ENCODE measurements at regions not wholly inside any gene's neighbourhood (a gene's known extent, or its start where the extent isn't known, plus 50 kb on each side); places are given as distances from the start of the nearest gene placed in this dataset.
"Not testable (repeated sequence)": the region's sequence is repeated elsewhere in the genome, so short reads cannot be mapped to it uniquely, and the experiment has no call there.

DNA sequence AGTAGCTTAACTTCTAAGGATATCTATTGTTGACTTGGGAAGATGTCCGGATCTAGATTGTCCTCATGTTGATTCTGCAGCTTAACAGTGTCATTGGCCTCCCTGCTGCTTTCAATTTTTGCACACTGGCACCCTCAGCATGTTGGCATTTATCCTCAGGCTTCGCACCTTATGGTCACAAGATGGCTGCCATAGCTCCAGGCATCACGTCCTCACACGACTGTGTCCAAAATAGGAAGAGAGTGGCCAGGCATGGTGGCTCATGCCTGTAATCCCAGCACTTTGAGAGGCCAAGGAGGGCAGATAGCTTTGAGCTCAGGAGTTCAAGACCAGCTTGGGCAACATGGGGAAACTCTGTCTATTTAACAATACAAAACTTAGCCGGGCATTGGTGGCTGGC lies 58.3 kb upstream of the RASD2 start:
- Mint-ChIP-seq H3K9me3 (peaks cover 0 to 4% (median 0%) of the 10 kb centered on the region in 8 donors), H3K4me1 (peaks cover 0 to 4% (median 3%) of the 10 kb centered on the region in 4 donors), H3K27me3 (peaks cover 32 to 33% of the 10 kb centered on the region in 2 donors), H3K27ac (no peak overlapping the region), H3K36me3 (no peaks in the 10 kb centered on the region), H3K4me3 (no peak overlapping the region)
- Histone ChIP-seq H3K4me3 (ENCODE audit: low read length in 2 of 2) (no peak overlapping the region), H3K9me3 (ENCODE audit: control insufficient read depth in 1 of 2, low read length in 2 of 2) (no peaks in the 10 kb centered on the region), H3K27ac (ENCODE audit: low read depth, low read length) (no peak overlapping the region), H3K4me1 (ENCODE audit: insufficient read depth, low read length) (no peaks in the 10 kb centered on the region), H3K27me3 (ENCODE audit: insufficient read depth, low read length) (no peaks in the 10 kb centered on the region), H3K36me3 (ENCODE audit: insufficient read depth, low read length) (no peaks in the 10 kb centered on the region)
- ChIA-PET POLR2A (ENCODE audit: partially characterized antibody) (no interaction called here), CTCF (ENCODE audit: partially characterized antibody) (no interaction called here)
- intact Hi-C loops (cut with micrococcal nuclease): no loop called here
- DNase-seq: no peak

DNA sequence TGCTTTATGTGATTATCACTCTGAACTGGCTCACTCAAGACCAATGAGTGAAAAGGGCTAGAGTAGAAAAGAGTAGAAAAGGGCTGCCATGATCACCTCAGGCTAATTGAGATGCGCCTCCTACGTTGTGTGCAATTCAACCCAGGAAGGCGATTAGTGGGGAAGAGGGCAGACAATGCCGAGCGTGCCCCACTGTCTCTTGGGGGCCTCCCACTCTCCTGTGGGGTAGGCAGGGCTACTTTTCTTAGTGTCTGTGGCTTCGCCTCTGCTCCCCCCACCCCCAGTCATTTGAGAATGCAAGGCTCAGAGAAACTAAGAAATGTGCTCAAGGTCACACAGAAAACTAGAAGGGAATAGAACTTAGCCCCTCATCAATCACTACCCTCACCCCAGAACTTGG lies 57.7 kb upstream of the RASD2 start:
- POLR2A ChIA-PET (ENCODE audit: partially characterized antibody): no interaction called here
- Mint-ChIP-seq H3K9me3 (peaks cover 0 to 4% (median 0%) of the 10 kb centered on the region in 8 donors), H3K36me3 (no peaks in the 10 kb centered on the region)

DNA sequence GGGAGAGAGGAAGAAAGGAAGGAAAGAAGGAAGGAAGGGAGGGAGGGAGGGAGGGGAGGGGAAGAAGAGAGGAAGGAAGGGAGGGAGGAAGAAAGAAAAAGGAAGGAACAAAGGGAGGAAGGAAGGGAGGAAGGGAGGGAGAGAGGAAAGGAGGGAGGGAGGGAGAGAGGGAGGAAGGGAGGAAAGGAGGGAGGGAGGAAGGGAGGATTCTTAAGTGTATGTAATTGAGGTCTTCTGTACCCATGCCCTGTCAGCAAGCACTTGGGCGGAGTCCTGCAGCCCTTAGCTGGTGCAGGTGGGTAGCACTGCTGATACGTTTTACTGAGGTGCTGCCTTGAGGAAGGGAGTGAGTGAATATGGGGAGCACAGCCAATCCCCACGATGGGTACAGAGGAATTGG lies 56.9 kb upstream of the RASD2 start:
- Histone ChIP-seq H3K36me3 (ENCODE audit: insufficient read depth, low read length) (no peaks in the 10 kb centered on the region), H3K9me3 (ENCODE audit: control insufficient read depth in 1 of 2, low read length in 2 of 2) (no peaks in the 10 kb centered on the region), H3K4me1 (ENCODE audit: insufficient read depth, low read length) (no peaks in the 10 kb centered on the region), H3K27me3 (ENCODE audit: insufficient read depth, low read length) (no peaks in the 10 kb centered on the region), H3K27ac (ENCODE audit: low read depth, low read length) (no peak overlapping the region), H3K4me3 (ENCODE audit: low read length in 2 of 2) (no peak overlapping the region)
- no peaks in the 10 kb centered on the region for H3K36me3 Mint-ChIP-seq
- intact Hi-C loops (cut with micrococcal nuclease): no loop called here
- H3K9me3 Mint-ChIP-seq: peaks cover 0 to 4% (median 0%) of the 10 kb centered on the region in 8 donors
- H3K4me1 Mint-ChIP-seq: peaks cover 0 to 4% (median 3%) of the 10 kb centered on the region in 4 donors
- POLR2A ChIA-PET (ENCODE audit: partially characterized antibody): no interaction called here
- no peak overlapping the region for H3K4me3 Mint-ChIP-seq
- peaks cover 27 to 35% of the 10 kb centered on the region in 2 donors for H3K27me3 Mint-ChIP-seq
- DNase-seq: no peak
- CTCF ChIA-PET (ENCODE audit: partially characterized antibody): no interaction called here
- H3K27ac Mint-ChIP-seq: no peak overlapping the region

More for the DNA sequence above, 57.7 kb upstream of the RASD2 start:
- Histone ChIP-seq H3K27me3 (ENCODE audit: insufficient read depth, low read length) (no peaks in the 10 kb centered on the region), H3K27ac (ENCODE audit: low read depth, low read length) (no peak overlapping the region), H3K4me3 (ENCODE audit: low read length in 2 of 2) (no peak overlapping the region), H3K36me3 (ENCODE audit: insufficient read depth, low read length) (no peaks in the 10 kb centered on the region), H3K4me1 (ENCODE audit: insufficient read depth, low read length) (no peaks in the 10 kb centered on the region), H3K9me3 (ENCODE audit: control insufficient read depth in 1 of 2, low read length in 2 of 2) (no peaks in the 10 kb centered on the region)
- H3K4me3 Mint-ChIP-seq: no peak overlapping the region
- no peak overlapping the region for H3K27ac Mint-ChIP-seq
- intact Hi-C loops (cut with micrococcal nuclease): no loop called here
- H3K27me3 Mint-ChIP-seq: peaks cover 31 to 38% of the 10 kb centered on the region in 2 donors
- CTCF ChIA-PET (ENCODE audit: partially characterized antibody): no interaction called here
- peaks cover 0 to 4% (median 3%) of the 10 kb centered on the region in 4 donors for H3K4me1 Mint-ChIP-seq
- DNase-seq: no peak

DNA sequence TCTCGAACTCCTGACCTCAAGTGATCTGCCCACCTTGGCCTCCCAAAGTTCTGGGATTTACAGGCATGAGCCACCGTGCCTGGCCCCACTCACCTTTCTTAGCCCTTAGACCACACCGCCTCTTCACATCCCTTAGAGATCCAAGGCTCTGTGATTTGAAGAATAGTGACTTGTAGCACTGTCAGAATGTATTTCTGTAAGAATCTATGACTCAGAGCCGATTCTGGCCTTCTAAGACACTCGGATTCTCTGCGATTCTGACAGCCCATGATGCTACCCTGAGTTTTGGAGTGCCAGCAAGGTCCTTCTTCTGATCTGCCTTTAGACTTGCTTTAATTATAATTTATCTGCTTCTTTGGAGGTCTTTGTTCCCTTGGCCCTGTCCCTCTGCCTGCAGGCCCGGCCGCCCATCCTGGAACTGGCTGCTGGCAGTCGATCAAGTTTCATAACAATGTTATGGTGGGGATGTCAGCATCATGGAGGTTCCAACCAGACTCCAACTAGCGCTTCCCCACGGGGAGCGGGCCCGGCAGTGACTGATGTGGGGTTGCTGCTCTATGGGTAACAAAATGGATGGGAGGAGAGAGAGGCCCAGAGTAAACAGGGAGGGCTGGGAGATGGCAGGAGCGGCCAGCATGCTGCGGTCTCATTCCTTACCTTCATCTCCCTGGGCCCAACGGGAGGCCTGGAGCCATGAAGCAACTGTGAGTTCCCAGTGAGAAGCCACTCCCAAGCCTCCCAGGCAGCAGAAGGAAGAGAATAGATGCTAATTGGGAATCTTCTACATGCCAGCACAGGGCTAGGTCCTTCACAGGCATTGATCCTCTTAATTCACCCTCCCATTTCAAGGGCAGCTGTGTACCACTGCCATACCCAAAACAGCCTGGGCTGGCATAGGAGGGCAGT lies 55.7 kb upstream of the RASD2 start:
- no peak overlapping the region for H3K27ac Mint-ChIP-seq
- Histone ChIP-seq H3K27ac (ENCODE audit: low read depth, low read length) (no peak overlapping the region), H3K27me3 (ENCODE audit: insufficient read depth, low read length) (no peaks in the 10 kb centered on the region), H3K4me1 (ENCODE audit: insufficient read depth, low read length) (no peaks in the 10 kb centered on the region), H3K4me3 (ENCODE audit: low read length in 2 of 2) (no peak overlapping the region), H3K9me3 (ENCODE audit: control insufficient read depth in 1 of 2, low read length in 2 of 2) (no peaks in the 10 kb centered on the region), H3K36me3 (ENCODE audit: insufficient read depth, low read length) (no peaks in the 10 kb centered on the region)
- CTCF ChIA-PET (ENCODE audit: partially characterized antibody): no interaction called here
- no peaks in the 10 kb centered on the region for H3K36me3 Mint-ChIP-seq
- H3K4me3 Mint-ChIP-seq: no peak overlapping the region
- DNase-seq: no peak
- intact Hi-C loops (cut with micrococcal nuclease): no loop called here
- H3K9me3 Mint-ChIP-seq: peaks cover 0 to 4% (median 0%) of the 10 kb centered on the region in 8 donors
- H3K4me1 Mint-ChIP-seq: peaks cover 0 to 4% (median 3%) of the 10 kb centered on the region in 4 donors
- H3K27me3 Mint-ChIP-seq: peaks cover 24 to 35% of the 10 kb centered on the region in 2 donors
- POLR2A ChIA-PET (ENCODE audit: partially characterized antibody): no interaction called here

DNA sequence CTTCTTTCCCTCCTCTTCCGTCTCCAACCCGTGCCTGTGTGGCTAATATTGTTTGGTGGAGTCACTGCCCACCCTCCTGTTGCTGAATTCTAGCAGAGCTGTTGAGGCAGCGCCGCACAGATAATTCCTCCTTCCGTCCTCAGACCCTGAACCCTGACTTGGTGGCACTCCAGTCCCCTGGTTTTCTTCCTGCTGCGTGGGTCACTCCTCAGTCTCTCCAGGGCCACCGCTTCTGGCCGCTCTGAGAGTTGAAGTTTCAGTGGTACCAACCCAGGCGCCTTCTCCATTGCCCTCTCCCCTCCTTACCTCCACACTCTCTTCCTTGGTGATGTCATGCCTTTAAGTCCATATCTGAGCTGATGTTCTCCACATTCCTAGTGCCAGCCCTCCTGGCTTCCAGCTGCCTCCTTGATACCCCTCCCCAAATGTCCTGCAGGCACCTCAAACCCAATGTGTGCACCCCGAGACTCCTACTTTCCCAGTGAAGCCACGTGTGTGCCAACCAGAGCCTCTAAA lies 54.5 kb upstream of the RASD2 start:
- Histone ChIP-seq H3K9me3 (ENCODE audit: control insufficient read depth in 1 of 2, low read length in 2 of 2) (no peaks in the 10 kb centered on the region), H3K27me3 (ENCODE audit: insufficient read depth, low read length) (no peaks in the 10 kb centered on the region), H3K4me3 (ENCODE audit: low read length in 2 of 2) (no peak overlapping the region), H3K4me1 (ENCODE audit: insufficient read depth, low read length) (no peaks in the 10 kb centered on the region), H3K27ac (ENCODE audit: low read depth, low read length) (no peak overlapping the region), H3K36me3 (ENCODE audit: insufficient read depth, low read length) (no peaks in the 10 kb centered on the region)
- no peak overlapping the region for H3K27ac Mint-ChIP-seq
- CTCF ChIA-PET (ENCODE audit: partially characterized antibody): no interaction called here
- H3K4me1 Mint-ChIP-seq: peaks cover 0 to 3% (median 2%) of the 10 kb centered on the region in 4 donors
- intact Hi-C loops (cut with micrococcal nuclease): no loop called here
- no peak for DNase-seq
- no peaks in the 10 kb centered on the region for H3K36me3 Mint-ChIP-seq
- H3K4me3 Mint-ChIP-seq: no peak overlapping the region
- POLR2A ChIA-PET (ENCODE audit: partially characterized antibody): no interaction called here
- peaks cover 0 to 4% (median 0%) of the 10 kb centered on the region in 8 donors for H3K9me3 Mint-ChIP-seq
- peaks cover 24 to 33% of the 10 kb centered on the region in 2 donors for H3K27me3 Mint-ChIP-seq

DNA sequence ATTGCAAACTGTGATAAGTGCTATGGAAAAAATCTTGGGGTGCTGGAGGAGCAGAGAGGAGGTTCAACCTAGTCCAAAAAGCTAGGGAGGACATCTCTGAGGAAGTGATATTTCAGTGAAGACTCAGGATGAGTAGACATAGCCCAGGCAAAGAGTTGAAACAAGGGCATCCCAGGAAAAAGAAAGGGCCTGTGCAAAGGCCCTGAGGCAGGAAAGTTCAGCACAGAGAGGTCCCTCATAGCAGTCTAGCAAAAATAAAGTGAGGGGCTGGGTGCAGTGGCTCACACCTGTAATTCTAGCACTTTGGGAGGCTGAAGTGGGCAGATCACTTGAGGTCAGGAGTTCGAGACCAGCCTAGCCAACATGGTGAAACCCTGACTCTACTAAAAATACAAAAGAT lies 53.0 kb upstream of the RASD2 start:
- H3K27ac Mint-ChIP-seq; H3K36me3 ChIP-seq (ENCODE audit: insufficient read depth, low read length); H3K36me3 Mint-ChIP-seq; H3K9me3 Mint-ChIP-seq; H3K4me3 Mint-ChIP-seq; DNase-seq; H3K9me3 ChIP-seq (ENCODE audit: control insufficient read depth in 1 of 2, low read length in 2 of 2); H3K27ac ChIP-seq (ENCODE audit: low read depth, low read length); H3K4me3 ChIP-seq (ENCODE audit: low read length in 2 of 2); H3K27me3 ChIP-seq (ENCODE audit: insufficient read depth, low read length); H3K4me1 Mint-ChIP-seq; H3K4me1 ChIP-seq (ENCODE audit: insufficient read depth, low read length); intact Hi-C loops (cut with micrococcal nuclease); CTCF ChIA-PET (ENCODE audit: partially characterized antibody); POLR2A ChIA-PET (ENCODE audit: partially characterized antibody): not testable (repeated sequence)
- H3K27me3 Mint-ChIP-seq: peaks cover 16 to 27% of the 10 kb centered on the region in 2 donors

DNA sequence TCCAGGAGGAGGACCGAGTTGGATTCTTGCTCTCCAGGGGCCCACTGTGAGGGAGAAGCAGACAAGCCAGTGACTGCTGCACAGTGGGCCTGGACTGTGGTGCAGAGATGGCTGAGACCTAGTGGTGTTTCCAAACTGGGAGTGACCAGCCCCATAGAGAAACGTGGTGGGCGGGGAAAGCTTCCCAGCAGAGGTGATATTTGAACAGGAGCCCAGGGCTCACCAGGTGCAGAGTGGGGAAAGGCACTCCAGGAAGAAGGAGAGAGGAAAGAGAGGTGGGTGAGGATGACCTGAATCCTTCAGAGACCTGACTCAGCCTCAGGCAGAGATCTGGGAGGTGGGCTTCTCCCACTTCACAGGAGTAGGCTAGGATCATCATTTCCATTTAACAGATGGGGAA lies 52.1 kb upstream of the RASD2 start:
- no peak for DNase-seq
- Mint-ChIP-seq H3K27ac (no peak overlapping the region), H3K4me1 (no peaks in the 10 kb centered on the region), H3K27me3 (peaks cover 16 to 35% of the 10 kb centered on the region in 2 donors), H3K36me3 (no peaks in the 10 kb centered on the region), H3K9me3 (peaks cover 0 to 2% (median 0%) of the 10 kb centered on the region in 8 donors), H3K4me3 (no peak overlapping the region)
- no peaks in the 10 kb centered on the region for H3K4me1 ChIP-seq (ENCODE audit: insufficient read depth, low read length)
- POLR2A ChIA-PET (ENCODE audit: partially characterized antibody): no interaction called here
- intact Hi-C loops (cut with micrococcal nuclease): no loop called here
- no peak overlapping the region for H3K27ac ChIP-seq (ENCODE audit: low read depth, low read length)
- H3K27me3 ChIP-seq (ENCODE audit: insufficient read depth, low read length): no peaks in the 10 kb centered on the region
- no peaks in the 10 kb centered on the region for H3K9me3 ChIP-seq (ENCODE audit: control insufficient read depth in 1 of 2, low read length in 2 of 2)
- CTCF ChIA-PET (ENCODE audit: partially characterized antibody): no interaction called here
- H3K36me3 ChIP-seq (ENCODE audit: insufficient read depth, low read length): no peaks in the 10 kb centered on the region
- no peak overlapping the region for H3K4me3 ChIP-seq (ENCODE audit: low read length in 2 of 2)
